NCI-H2029 (cell line): ENCODE measurements at regions not wholly inside any gene's neighbourhood (a gene's known extent, or its start where the extent isn't known, plus 50 kb on each side); places are given as distances from the start of the nearest gene placed in this dataset.

Experiments used
- DNase-seq: peaks from one replicate; lab custom pipeline; 2025; lab: John Stamatoyannopoulos, UW

- no peak for DNase-seq
Measured at GRCh38 chr22:49236541-49237075, 591.1 kb downstream of the BRD1 start.

GRCh38 chr22:49235463-49236300, 592.0 kb downstream of the BRD1 start:
- DNase-seq, result peak; percentile 83

GRCh38 chr22:49234459-49234858, 593.2 kb downstream of the BRD1 start:
- no peak for DNase-seq

- no peak for DNase-seq
Measured at GRCh38 chr22:49233507-49234100, 594.1 kb downstream of the BRD1 start.

GRCh38 chr22:49232319-49233067, 595.2 kb downstream of the BRD1 start:
- DNase-seq, result no peak

- no peak for DNase-seq
Measured at GRCh38 chr22:49230194-49230577, 597.5 kb downstream of the BRD1 start.

- no peak for DNase-seq
Measured at GRCh38 chr22:49229483-49230193, 598.0 kb downstream of the BRD1 start.

- DNase-seq, result peak; percentile 3
Measured at GRCh38 chr22:49228431-49229037, 599.1 kb downstream of the BRD1 start.

GRCh38 chr22:49227670-49228069, 600.0 kb downstream of the BRD1 start:
- no peak for DNase-seq

GRCh38 chr22:49226096-49226495, 601.6 kb downstream of the BRD1 start:
- no peak for DNase-seq

- no peak for DNase-seq
Measured at GRCh38 chr22:49224243-49224642, 603.4 kb downstream of the BRD1 start.

- no peak for DNase-seq
Measured at GRCh38 chr22:49218142-49218541, 609.5 kb downstream of the BRD1 start.

GRCh38 chr22:49216579-49216978, 611.1 kb downstream of the BRD1 start:
- no peak for DNase-seq

GRCh38 chr22:49215840-49216239, 611.8 kb downstream of the BRD1 start:
- no peak for DNase-seq

- DNase-seq, result no peak
Measured at GRCh38 chr22:49214976-49215375, 612.7 kb downstream of the BRD1 start.

- no peak for DNase-seq
Measured at GRCh38 chr22:49213731-49214352, 613.8 kb downstream of the BRD1 start.

GRCh38 chr22:49212466-49212865, 615.2 kb downstream of the BRD1 start:
- no peak for DNase-seq

GRCh38 chr22:49212002-49212401, 615.7 kb downstream of the BRD1 start:
- DNase-seq, result no peak

- no peak for DNase-seq
Measured at GRCh38 chr22:49211176-49211575, 616.5 kb downstream of the BRD1 start.

- DNase-seq, result no peak
Measured at GRCh38 chr22:49210606-49211005, 617.1 kb downstream of the BRD1 start.
